WI38 (cell line): ENCODE measurements at regions not wholly inside any gene's neighbourhood (a gene's known extent, or its start where the extent isn't known, plus 50 kb on each side); places are given as distances from the start of the nearest gene placed in this dataset.

Experiments
- H3K4me3 ChIP-seq: 2 replicates; pipeline ENCODE4 v1.5.1; 2011; ENCODE audit warnings: low read depth, mild to moderate bottlenecking, control low read depth, low read length
- TF ChIP-seq, protein P1 (sequence below): IDR thresholded peaks from 2 replicates; pipeline ENCODE4 v1.5.1; 2012; ENCODE audit warnings: low read depth, mild to moderate bottlenecking, control low read depth, low read length

DNA sequence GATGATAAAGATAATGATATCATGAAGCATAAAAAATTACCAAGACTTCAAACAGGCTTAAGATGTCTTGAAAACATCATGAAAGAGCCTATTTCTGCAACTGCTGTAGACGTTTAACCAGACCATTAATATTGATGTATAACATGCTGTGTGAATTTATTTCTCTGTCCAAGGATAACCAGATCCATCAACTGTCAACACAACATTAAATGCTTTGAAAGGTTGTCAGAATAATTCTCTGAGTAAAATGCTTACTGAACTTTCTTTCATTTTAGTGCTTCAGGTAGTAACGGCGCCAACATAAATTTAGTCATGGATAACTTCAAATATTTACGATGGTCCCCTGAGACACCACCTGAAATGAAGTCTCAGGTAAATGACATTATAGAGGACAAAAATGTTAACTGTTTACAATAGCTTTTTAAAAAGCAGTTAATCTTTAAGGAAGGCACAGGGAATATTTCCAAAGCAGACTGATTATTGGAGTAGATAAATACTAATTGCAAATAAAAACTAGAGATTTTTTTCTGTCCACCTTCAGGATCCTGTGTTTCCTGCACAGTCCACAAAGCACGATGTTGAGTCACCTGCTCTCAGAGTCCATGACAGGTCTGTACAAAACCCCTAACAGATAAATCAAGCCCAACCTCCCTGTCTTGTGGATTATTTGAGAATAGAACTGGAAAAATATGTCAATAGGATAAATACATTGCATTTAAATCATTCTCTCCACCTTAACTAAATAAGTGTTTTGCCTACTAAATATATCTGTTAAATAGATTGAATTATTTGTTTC is 1213.2 kb downstream of the XPNPEP1 start:
- H3K4me3 ChIP-seq: no peak overlapping the region
- TF ChIP-seq, protein P1, sequence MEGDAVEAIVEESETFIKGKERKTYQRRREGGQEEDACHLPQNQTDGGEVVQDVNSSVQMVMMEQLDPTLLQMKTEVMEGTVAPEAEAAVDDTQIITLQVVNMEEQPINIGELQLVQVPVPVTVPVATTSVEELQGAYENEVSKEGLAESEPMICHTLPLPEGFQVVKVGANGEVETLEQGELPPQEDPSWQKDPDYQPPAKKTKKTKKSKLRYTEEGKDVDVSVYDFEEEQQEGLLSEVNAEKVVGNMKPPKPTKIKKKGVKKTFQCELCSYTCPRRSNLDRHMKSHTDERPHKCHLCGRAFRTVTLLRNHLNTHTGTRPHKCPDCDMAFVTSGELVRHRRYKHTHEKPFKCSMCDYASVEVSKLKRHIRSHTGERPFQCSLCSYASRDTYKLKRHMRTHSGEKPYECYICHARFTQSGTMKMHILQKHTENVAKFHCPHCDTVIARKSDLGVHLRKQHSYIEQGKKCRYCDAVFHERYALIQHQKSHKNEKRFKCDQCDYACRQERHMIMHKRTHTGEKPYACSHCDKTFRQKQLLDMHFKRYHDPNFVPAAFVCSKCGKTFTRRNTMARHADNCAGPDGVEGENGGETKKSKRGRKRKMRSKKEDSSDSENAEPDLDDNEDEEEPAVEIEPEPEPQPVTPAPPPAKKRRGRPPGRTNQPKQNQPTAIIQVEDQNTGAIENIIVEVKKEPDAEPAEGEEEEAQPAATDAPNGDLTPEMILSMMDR: no peak

DNA sequence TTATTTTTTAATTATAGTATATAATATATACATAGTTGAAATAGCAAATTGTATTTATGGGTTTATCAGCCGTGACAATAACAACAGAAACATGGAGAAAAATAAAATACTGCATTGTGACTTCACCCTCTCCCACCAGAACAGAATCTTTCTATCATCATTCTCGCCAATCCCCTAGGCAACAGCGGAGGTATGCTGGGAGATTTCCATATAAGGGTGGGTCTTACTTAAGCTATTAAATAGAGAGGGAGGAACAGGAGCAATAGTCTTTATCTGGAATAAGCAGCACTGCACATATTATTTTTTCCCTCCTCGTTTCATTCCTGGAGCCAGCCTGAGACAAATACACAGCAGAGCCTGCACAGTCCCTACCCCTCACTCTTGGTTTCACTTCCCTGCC is 1214.9 kb downstream of the XPNPEP1 start:
- H3K4me3 ChIP-seq: no peak overlapping the region
- TF ChIP-seq, protein P1: no peak

GRCh38 chr10:108696792-108697477 is 1226.4 kb downstream of the XPNPEP1 start:
- no peak overlapping the region for H3K4me3 ChIP-seq
- TF ChIP-seq, protein P1: no peak

- TF ChIP-seq, protein P1: no peak
- no peak overlapping the region for H3K4me3 ChIP-seq
Measured at GRCh38 chr10:108691126-108691525, 1232.2 kb downstream of the XPNPEP1 start.

GRCh38 chr10:108690530-108690929 is 1232.8 kb downstream of the XPNPEP1 start:
- TF ChIP-seq, protein P1: no peak

GRCh38 chr10:108689891-108690290 is 1233.4 kb downstream of the XPNPEP1 start:
- TF ChIP-seq, protein P1: no peak
- no peak overlapping the region for H3K4me3 ChIP-seq

More at GRCh38 chr10:108690530-108690929, 1232.8 kb downstream of the XPNPEP1 start:
- H3K4me3 ChIP-seq: no peak overlapping the region

DNA sequence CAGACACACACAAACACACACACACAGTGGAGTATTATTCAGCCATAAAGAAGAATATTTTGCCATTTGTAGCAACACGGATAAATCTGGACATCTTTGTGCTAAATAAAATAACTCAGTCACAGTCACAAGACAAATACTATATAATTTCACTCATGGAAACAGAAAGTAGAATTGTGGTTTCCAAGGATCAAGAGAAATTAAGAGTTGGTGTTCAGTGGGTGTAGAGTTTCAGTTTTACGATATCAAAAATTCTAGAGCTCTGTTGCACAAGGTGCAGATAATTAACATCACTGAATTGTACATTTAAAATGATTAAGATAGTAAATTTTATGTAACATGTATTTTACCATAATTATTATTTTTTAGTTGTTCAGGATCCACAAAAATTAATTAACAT is 1235.0 kb downstream of the XPNPEP1 start:
- no peak overlapping the region for H3K4me3 ChIP-seq
- TF ChIP-seq, protein P1: no peak
